H1 (cell line): ENCODE measurements at regions not wholly inside any gene's neighbourhood (a gene's known extent, or its start where the extent isn't known, plus 50 kb on each side); places are given as distances from the start of the nearest gene placed in this dataset.

ENCODE experiments used
- CTCF ChIA-PET: fragments of 300-600 bp; sonication (Branson Sonifier 250); formaldehyde crosslinking; loops from one replicate; lab custom pipeline; 2021; ENCODE audit not compliant: partially characterized antibody; lab: Charles Lee
- POLR2A ChIA-PET: fragments of 300-600 bp; sonication (Branson Sonifier 250); formaldehyde crosslinking; loops from one replicate; lab custom pipeline; 2021; ENCODE audit warnings: inconsistent platforms; ENCODE audit not compliant: partially characterized antibody; lab: Charles Lee
- DNase-seq, 2 experiments: peaks; one replicate each; pipeline versions ENCODE4 v3.0.0 to v3.0.0-alpha.2; 2010 to 2022; ENCODE audit warnings: low spot score in 2 of 2, low read depth in 1 of 2, mixed read lengths in 1 of 2
- FAIRE-seq: peaks from 2 replicates; lab custom pipeline; 2011; peaks lifted over from hg19 to GRCh38; lab: Jason Lieb, UNC
- H2AFZ ChIP-seq: 2 replicates; pipeline ENCODE4 v1.8.1; 2012; ENCODE audit warnings: low read length, inconsistent platforms
- H2AK5ac ChIP-seq: 2 replicates; pipeline ENCODE4 v1.6.1; 2013; ENCODE audit warnings: low read depth, low read length
- H2BK120ac ChIP-seq: replicated peaks from 2 replicates; pipeline ENCODE3; 2013; ENCODE audit warnings: low read depth, low read length, inconsistent platforms
- H2BK12ac ChIP-seq: 2 replicates; pipeline ENCODE4 v1.6.1; 2013; ENCODE audit warnings: low read depth, low read length
- H2BK15ac ChIP-seq: 2 replicates; pipeline ENCODE4 v1.6.1; 2013; ENCODE audit warnings: low read length
- H2BK20ac ChIP-seq: 2 replicates; pipeline ENCODE4 v1.6.1; 2013; ENCODE audit warnings: low read length
- H2BK5ac ChIP-seq: 2 replicates; pipeline ENCODE4 v1.6.1; 2013; ENCODE audit warnings: low read depth, low read length
- H3K14ac ChIP-seq: 2 replicates; pipeline ENCODE4 v1.6.1; 2013; ENCODE audit warnings: inconsistent platforms; ENCODE audit not compliant: insufficient read length
- H3K18ac ChIP-seq: 2 replicates; pipeline ENCODE4 v1.6.1; 2013; ENCODE audit warnings: low read length; ENCODE audit errors: extremely low read depth
- H3K23ac ChIP-seq: 2 replicates; pipeline ENCODE4 v1.6.1; 2013; ENCODE audit warnings: inconsistent platforms; ENCODE audit not compliant: insufficient read length
- H3K23me2 ChIP-seq: 2 replicates; pipeline ENCODE4 v1.6.1; 2013; ENCODE audit warnings: low read depth, low read length
- H3K27ac ChIP-seq: 2 replicates; pipeline ENCODE4 v1.6.1; 2011; ENCODE audit warnings: low read depth, low read length, inconsistent platforms
- H3K27me3 ChIP-seq, 4 experiments: replicated peaks in 1 of 4; 1 replicate in 1 of 4; 2 replicates in 3 of 4; pipeline versions ENCODE4 v1.6.1 to v1.8.1; 2011 to 2013; ENCODE audit warnings: low read length in 3 of 4, mild to moderate bottlenecking in 3 of 4, inconsistent platforms in 2 of 4, mixed read lengths in 2 of 4, moderate library complexity in 1 of 4; ENCODE audit not compliant: control insufficient read depth in 3 of 4, insufficient read depth in 3 of 4; ENCODE audit errors: extremely low read depth in 1 of 4
- H3K36me3 ChIP-seq, 4 experiments: 2 replicates each; pipeline versions ENCODE4 v1.6.1 to v1.8.1; 2011 to 2013; ENCODE audit warnings: mild to moderate bottlenecking in 4 of 4, low read length in 3 of 4, moderate library complexity in 2 of 4, control low read depth in 1 of 4, inconsistent platforms in 1 of 4; ENCODE audit not compliant: insufficient read depth in 4 of 4, control insufficient read depth in 2 of 4
- H3K4ac ChIP-seq: replicated peaks from 2 replicates; pipeline ENCODE3; 2013; ENCODE audit warnings: low read length, low read depth, mixed read lengths, inconsistent platforms; ENCODE audit not compliant: insufficient read length
- H3K4me1 ChIP-seq, 4 experiments: replicated peaks in 1 of 4; 1 replicate in 1 of 4; 2 replicates in 3 of 4; pipeline versions ENCODE4 v1.6.1 to v1.8.1; 2011 to 2013; ENCODE audit warnings: low read length in 3 of 4, inconsistent platforms in 2 of 4, mixed read lengths in 1 of 4; ENCODE audit not compliant: insufficient read depth in 4 of 4, control insufficient read depth in 3 of 4
- H3K4me2 ChIP-seq, 2 experiments: 2 replicates each; pipeline versions ENCODE4 v1.6.1 to v1.8.1; 2011 to 2013; ENCODE audit warnings: low read depth in 2 of 2, low read length in 2 of 2, control low read depth in 1 of 2, inconsistent platforms in 1 of 2, mild to moderate bottlenecking in 1 of 2; ENCODE audit not compliant: insufficient read depth in 1 of 2
- H3K4me3 ChIP-seq, 4 experiments: fragments of 200-600, 300-600 bp in 1 of 4; sonication (generic), shearing (Covaris generic), sonication (Bioruptor Twin) in 1 of 4; 2 replicates each; pipeline versions ENCODE4 v1.5.1 to v1.8.1; 2011 to 2016; ENCODE audit warnings: low read length in 4 of 4, low read depth in 3 of 4, control low read depth in 2 of 4, inconsistent platforms in 2 of 4, mild to moderate bottlenecking in 2 of 4, mixed read lengths in 1 of 4, moderate library complexity in 1 of 4; ENCODE audit not compliant: insufficient read depth in 2 of 4; ENCODE audit errors: extremely low read depth in 1 of 4
- H3K56ac ChIP-seq: replicated peaks from 2 replicates; pipeline ENCODE3; 2013; ENCODE audit warnings: low read depth, mild to moderate bottlenecking, mixed read lengths, low read length, inconsistent platforms; ENCODE audit not compliant: insufficient read length
- H3K79me1 ChIP-seq: 2 replicates; pipeline ENCODE4 v1.6.1; 2013; ENCODE audit warnings: low read depth, low read length, control low read depth
- H3K79me2 ChIP-seq, 2 experiments: 2 replicates each; pipeline versions ENCODE4 v1.6.1 to v1.8.1; 2012 to 2013; ENCODE audit warnings: low read length in 2 of 2, mild to moderate bottlenecking in 2 of 2, inconsistent platforms in 1 of 2; ENCODE audit not compliant: insufficient read depth in 2 of 2, control insufficient read depth in 1 of 2
- H3K9ac ChIP-seq, 4 experiments: replicated peaks in 1 of 4; 1 replicate in 1 of 4; 2 replicates in 3 of 4; pipeline versions ENCODE4 v1.6.1 to v1.8.1; 2011 to 2013; ENCODE audit warnings: low read depth in 3 of 4, low read length in 3 of 4, control low read depth in 2 of 4, mild to moderate bottlenecking in 2 of 4, moderate library complexity in 2 of 4, inconsistent platforms in 1 of 4; ENCODE audit errors: extremely low read depth in 1 of 4
- H3K9me3 ChIP-seq, 2 experiments: 2 replicates each; pipeline versions ENCODE4 v1.6.1 to v1.8.1; 2012 to 2013; ENCODE audit warnings: mild to moderate bottlenecking in 2 of 2, moderate library complexity in 2 of 2, control low read depth in 1 of 2, inconsistent platforms in 1 of 2, low read depth in 1 of 2, low read length in 1 of 2, mixed read lengths in 1 of 2; ENCODE audit not compliant: insufficient read depth in 2 of 2
- H4K20me1 ChIP-seq, 2 experiments: replicated peaks in 1 of 2; 2 replicates each; pipeline versions ENCODE3 to v1.8.1; 2011 to 2013; ENCODE audit warnings: inconsistent platforms in 2 of 2, low read length in 2 of 2, mild to moderate bottlenecking in 1 of 2; ENCODE audit not compliant: insufficient read depth in 2 of 2, control insufficient read depth in 1 of 2
- H4K5ac ChIP-seq: 2 replicates; pipeline ENCODE4 v1.6.1; 2013; ENCODE audit warnings: low read length, low read depth, mixed read lengths, inconsistent platforms; ENCODE audit not compliant: insufficient read length
- H4K8ac ChIP-seq: 2 replicates; pipeline ENCODE4 v1.8.0; 2013; ENCODE audit warnings: mild to moderate bottlenecking, moderate library complexity, low read length, inconsistent platforms; ENCODE audit not compliant: insufficient read depth; ENCODE audit errors: extremely low read depth
- H4K91ac ChIP-seq: replicated peaks from 2 replicates; pipeline ENCODE3; 2013; ENCODE audit warnings: low read length, mixed read lengths, inconsistent platforms; ENCODE audit not compliant: insufficient read length
- BACH1 ChIP-seq: IDR thresholded peaks from 2 replicates; pipeline ENCODE4 v1.6.1; 2012; ENCODE audit warnings: low read length, improper control_type of control experiment
- POU5F1 ChIP-seq: IDR thresholded peaks from 2 replicates; pipeline ENCODE4 v1.6.1; 2011; ENCODE audit warnings: low read depth, mild to moderate bottlenecking, low read length, moderate library complexity
- SP2 ChIP-seq: IDR thresholded peaks from 2 replicates; pipeline ENCODE4 v1.6.1; 2012; ENCODE audit warnings: mild to moderate bottlenecking, low read length, inconsistent platforms
- SUZ12 ChIP-seq: fragments of 200-600 bp; sonication (generic); IDR thresholded peaks from 2 replicates; pipeline ENCODE4 v1.6.1; 2012; ENCODE audit warnings: mild to moderate bottlenecking, inconsistent platforms, low read length, moderate library complexity, mixed read lengths
- TAF7 ChIP-seq: optimal IDR thresholded peaks from 2 replicates; pipeline ENCODE3; 2011; ENCODE audit warnings: low read depth, mild to moderate bottlenecking, inconsistent platforms, low read length, moderate library complexity, borderline replicate concordance
- TEAD4 ChIP-seq: IDR thresholded peaks from 2 replicates; pipeline ENCODE4 v1.6.1; 2012; ENCODE audit warnings: low read depth, low read length, inconsistent platforms, mixed read lengths
- YY1 ChIP-seq: IDR thresholded peaks from 2 replicates; pipeline ENCODE4 v1.6.1; 2011; ENCODE audit warnings: low read depth, mild to moderate bottlenecking, low read length
- WGBS, 2 experiments: shearing (Covaris generic) in 1 of 2; methylation state at CpG; one replicate each; pipeline versions ENCODE4 v1.1.6 to v1.1.7; 2013 to 2015; ENCODE audit warnings: low lambda C conversion rate in 2 of 2, mixed read lengths in 2 of 2, inconsistent platforms in 1 of 2, low coverage in 1 of 2, missing lambda C conversion rate in 1 of 2; ENCODE audit not compliant: insufficient replicate concordance in 2 of 2, insufficient coverage in 1 of 2, insufficient read length in 1 of 2; ENCODE audit errors: extremely low coverage in 1 of 2, missing lambda C conversion rate in 1 of 2; 5-methylcytosine and 5-hydroxymethylcytosine counted together
- TF ChIP-seq, protein P1 (sequence below): IDR thresholded peaks from 2 replicates; pipeline ENCODE4 v1.6.1; 2012; ENCODE audit warnings: inconsistent platforms
- TF ChIP-seq, protein P2 (sequence below), 3 experiments: IDR thresholded peaks; 1 replicate in 2 of 3; 2 replicates in 1 of 3; pipeline versions ENCODE4 v1.5.1 to v1.6.1; 2011; ENCODE audit warnings: low read length in 3 of 3, mild to moderate bottlenecking in 3 of 3, inconsistent platforms in 2 of 3, low read depth in 1 of 3, moderate library complexity in 1 of 3; ENCODE audit not compliant: insufficient read depth in 1 of 3; ENCODE audit errors: control extremely low read depth in 1 of 3

DNA sequence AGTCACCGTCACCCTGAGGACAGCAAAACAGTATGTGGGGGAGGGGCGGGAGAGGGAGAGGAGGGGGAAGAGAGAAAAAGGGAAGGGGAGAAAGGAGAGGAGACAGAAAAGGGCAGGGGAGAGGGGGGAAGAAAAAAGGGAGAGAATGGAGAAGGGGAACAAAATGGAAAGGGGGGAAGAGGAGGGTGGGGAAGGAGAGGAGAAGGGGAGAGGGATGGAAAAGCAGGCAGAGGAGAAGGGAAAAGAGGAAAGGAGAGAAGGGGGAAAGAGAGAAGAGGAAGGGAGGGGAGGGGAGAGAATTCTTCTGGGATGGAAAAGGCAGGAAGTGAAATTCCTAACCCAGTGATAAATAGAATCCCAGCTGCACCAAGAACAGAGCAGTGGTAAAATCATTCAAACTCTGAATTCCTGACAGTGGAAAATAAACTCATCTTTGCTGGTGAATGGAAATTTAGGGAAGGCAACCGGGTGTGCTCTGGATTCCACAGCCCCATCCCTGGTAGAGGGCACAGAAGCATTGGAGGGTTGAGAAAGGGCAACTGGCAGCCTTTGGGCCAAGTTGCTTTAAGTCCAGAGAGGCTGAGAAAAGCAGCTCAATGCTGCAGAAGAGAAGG is 244.2 kb downstream of the BCOR start:
- Histone ChIP-seq H3K4me1 (peaks cover 2 to 23% (median 17%) of the 10 kb centered on the region in 4 experiments; a peak in 5 of 7 replicates), H2BK5ac (peak overlapping the region; percentile 44; the same call in 1 of the 2 replicates), H2AFZ (no peak overlapping the region), H2BK15ac (no peak overlapping the region), H3K56ac (no peak overlapping the region), H3K4me2 (peak overlapping the region; percentile 29 to 38; a peak in 2 of 4 replicates), H3K79me2 (no peaks in the 10 kb centered on the region), H3K4me3 (no peak overlapping the region), H3K9ac (no peak overlapping the region), H2BK20ac (no peak overlapping the region), H2BK12ac (peak overlapping the region; percentile 68; the same call in 1 of the 2 replicates), H3K9me3 (no peaks in the 10 kb centered on the region), H3K27me3 (no peaks in the 10 kb centered on the region), H3K36me3 (no peaks in the 10 kb centered on the region), H3K79me1 (no peaks in the 10 kb centered on the region), H3K18ac (peak overlapping the region; percentile 71), H2BK120ac (no peak overlapping the region), H4K8ac (no peak overlapping the region), H3K14ac (no peak overlapping the region), H4K20me1 (no peaks in the 10 kb centered on the region), H3K27ac (no peak overlapping the region), H2AK5ac (peak overlapping the region; percentile 75; the same call in 1 of the 2 replicates), H4K5ac (no peak overlapping the region), H3K4ac (no peak overlapping the region), H4K91ac (no peak overlapping the region), H3K23ac (no peak overlapping the region), H3K23me2 (0 out of 2 replicates have a peak, but pooled peaks cover 1% of the 10 kb centered on the region)
- DNase-seq (no peak), FAIRE-seq (no peak)
- ChIA-PET CTCF (interaction anchor here (1.0 to 1.7 kb wide), 3 partner anchors 13 to 37 kb away, joined by 3 to 6 read pairs (median 5); no protein-coding TSS in a partner anchor), POLR2A (interaction anchor here (0.7 to 1.0 kb wide), 3 partner anchors 9 to 166 kb away, joined by 3 to 4 read pairs (median 3); no protein-coding TSS in a partner anchor)
- WGBS, 2 experiments = 30% methylated on average over 2 of the region's 3 CpGs; no CpG with 5 or more reads in 1 of the 2 experiments
- TF ChIP-seq TAF7 (no peak), TEAD4 (no peak), POU5F1 (no peak), SUZ12 (no peak), YY1 (no peak), SP2 (no peak), BACH1 (no peak)
- TF ChIP-seq, protein P1, sequence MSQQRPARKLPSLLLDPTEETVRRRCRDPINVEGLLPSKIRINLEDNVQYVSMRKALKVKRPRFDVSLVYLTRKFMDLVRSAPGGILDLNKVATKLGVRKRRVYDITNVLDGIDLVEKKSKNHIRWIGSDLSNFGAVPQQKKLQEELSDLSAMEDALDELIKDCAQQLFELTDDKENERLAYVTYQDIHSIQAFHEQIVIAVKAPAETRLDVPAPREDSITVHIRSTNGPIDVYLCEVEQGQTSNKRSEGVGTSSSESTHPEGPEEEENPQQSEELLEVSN = no peak
- TF ChIP-seq, protein P2, sequence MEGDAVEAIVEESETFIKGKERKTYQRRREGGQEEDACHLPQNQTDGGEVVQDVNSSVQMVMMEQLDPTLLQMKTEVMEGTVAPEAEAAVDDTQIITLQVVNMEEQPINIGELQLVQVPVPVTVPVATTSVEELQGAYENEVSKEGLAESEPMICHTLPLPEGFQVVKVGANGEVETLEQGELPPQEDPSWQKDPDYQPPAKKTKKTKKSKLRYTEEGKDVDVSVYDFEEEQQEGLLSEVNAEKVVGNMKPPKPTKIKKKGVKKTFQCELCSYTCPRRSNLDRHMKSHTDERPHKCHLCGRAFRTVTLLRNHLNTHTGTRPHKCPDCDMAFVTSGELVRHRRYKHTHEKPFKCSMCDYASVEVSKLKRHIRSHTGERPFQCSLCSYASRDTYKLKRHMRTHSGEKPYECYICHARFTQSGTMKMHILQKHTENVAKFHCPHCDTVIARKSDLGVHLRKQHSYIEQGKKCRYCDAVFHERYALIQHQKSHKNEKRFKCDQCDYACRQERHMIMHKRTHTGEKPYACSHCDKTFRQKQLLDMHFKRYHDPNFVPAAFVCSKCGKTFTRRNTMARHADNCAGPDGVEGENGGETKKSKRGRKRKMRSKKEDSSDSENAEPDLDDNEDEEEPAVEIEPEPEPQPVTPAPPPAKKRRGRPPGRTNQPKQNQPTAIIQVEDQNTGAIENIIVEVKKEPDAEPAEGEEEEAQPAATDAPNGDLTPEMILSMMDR (IDR thresholded peaks at IDR 0.05; ENCODE audit: control extremely low read depth in 1 of 3, insufficient read depth in 1 of 3, low read depth in 1 of 3, low read length in 3 of 3) = no peak
